GM18907 (cell line): ENCODE measurements at regions not wholly inside any gene's neighbourhood (a gene's known extent, or its start where the extent isn't known, plus 50 kb on each side); places are given as distances from the start of the nearest gene placed in this dataset.

Experiments
- ATAC-seq: cut with Tn5 transposase; IDR thresholded peaks from one replicate; pipeline ENCODE4 v1.9.1; 2021; ENCODE audit warnings: mild to moderate bottlenecking, moderate library complexity; ENCODE audit not compliant: unreplicated experiment

- ATAC-seq: no peak
Observed at GRCh38 chr4:108529102-108529501, 91.3 kb upstream of the RPL34 start.

GRCh38 chr4:108527723-108528122 is 92.7 kb upstream of the RPL34 start:
- peak; percentile 93 for ATAC-seq

- ATAC-seq: no peak
Observed at GRCh38 chr4:108520807-108521206, 99.6 kb upstream of the RPL34 start.

GRCh38 chr4:108519911-108520601 is 100.3 kb upstream of the RPL34 start:
- no peak for ATAC-seq

GRCh38 chr4:108519208-108519833 is 101.1 kb upstream of the RPL34 start:
- ATAC-seq: no peak

GRCh38 chr4:108512615-108513505 is 107.5 kb upstream of the RPL34 start:
- no peak for ATAC-seq

GRCh38 chr4:108511618-108512017 is 108.8 kb upstream of the RPL34 start:
- ATAC-seq: no peak

GRCh38 chr4:108502356-108502755 is 118.0 kb upstream of the RPL34 start:
- no peak for ATAC-seq

GRCh38 chr4:108498925-108499324 is 121.5 kb upstream of the RPL34 start:
- ATAC-seq: no peak

- ATAC-seq: no peak
Observed at GRCh38 chr4:108493596-108493931, 126.8 kb upstream of the RPL34 start.

GRCh38 chr4:108492816-108493595 is 127.4 kb upstream of the RPL34 start:
- ATAC-seq: no peak

GRCh38 chr4:108488865-108489264 is 131.5 kb upstream of the RPL34 start:
- no peak for ATAC-seq

GRCh38 chr4:108486046-108486445 is 134.3 kb upstream of the RPL34 start:
- ATAC-seq: no peak

- no peak for ATAC-seq
Observed at GRCh38 chr4:108484187-108484586, 136.2 kb upstream of the RPL34 start.

- no peak for ATAC-seq
Observed at GRCh38 chr4:108483650-108484049, 136.7 kb upstream of the RPL34 start.

GRCh38 chr4:108483079-108483478 is 137.3 kb upstream of the RPL34 start:
- ATAC-seq: no peak

GRCh38 chr4:108480881-108481280 is 139.5 kb upstream of the RPL34 start:
- ATAC-seq: no peak

GRCh38 chr4:108477527-108478108 is 142.8 kb upstream of the RPL34 start:
- ATAC-seq: no peak

- no peak for ATAC-seq
Observed at GRCh38 chr4:108473163-108473720, 147.1 kb upstream of the RPL34 start.
